ENCODE measurements at regions not wholly inside any gene's neighbourhood (a gene's known extent, or its start where the extent isn't known, plus 50 kb on each side); places are given as distances from the start of the nearest gene placed in this dataset.
A peak's percentile ranks its signal among the peaks of the same experiment; 100 is the strongest.

DNA sequence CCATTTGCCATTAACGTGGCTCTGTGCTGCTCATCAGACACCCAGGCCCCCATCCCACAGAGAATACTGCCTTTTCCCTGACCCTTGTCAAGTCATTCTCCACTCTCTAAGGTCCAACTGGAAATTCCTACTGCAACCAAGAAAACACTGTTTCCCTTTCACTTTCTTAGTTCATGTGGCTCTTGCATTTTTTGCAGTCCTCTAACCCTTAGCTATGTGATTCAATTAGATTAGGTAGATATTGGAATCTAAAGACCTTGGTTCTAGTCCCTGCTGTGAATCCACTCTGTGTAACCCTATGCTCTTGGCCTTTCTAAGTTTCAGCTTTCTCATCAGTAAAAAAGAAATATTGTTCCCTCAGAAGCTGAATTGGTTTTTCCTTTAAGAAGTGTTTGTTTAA lies 649.4 kb downstream of the CCDC171 start:
- no peak for DNase-seq
- no peaks in the 10 kb centered on the region for H3K4me1 ChIP-seq
- H3K27me3 ChIP-seq = no peaks in the 10 kb centered on the region
- intact Hi-C loops (cut with DNase I; ENCODE audit: low total_unique reads) = no loop called here
- H3K27ac ChIP-seq = no peak overlapping the region
- TF ChIP-seq POLR2A (IDR thresholded peaks at IDR 0.05) (no peak), CTCF (IDR thresholded peaks at IDR 0.05) (no peak)
- no peaks in the 10 kb centered on the region for H3K36me3 ChIP-seq
- no peak overlapping the region for H3K4me3 ChIP-seq
- no peaks in the 10 kb centered on the region for H3K9me3 ChIP-seq

DNA sequence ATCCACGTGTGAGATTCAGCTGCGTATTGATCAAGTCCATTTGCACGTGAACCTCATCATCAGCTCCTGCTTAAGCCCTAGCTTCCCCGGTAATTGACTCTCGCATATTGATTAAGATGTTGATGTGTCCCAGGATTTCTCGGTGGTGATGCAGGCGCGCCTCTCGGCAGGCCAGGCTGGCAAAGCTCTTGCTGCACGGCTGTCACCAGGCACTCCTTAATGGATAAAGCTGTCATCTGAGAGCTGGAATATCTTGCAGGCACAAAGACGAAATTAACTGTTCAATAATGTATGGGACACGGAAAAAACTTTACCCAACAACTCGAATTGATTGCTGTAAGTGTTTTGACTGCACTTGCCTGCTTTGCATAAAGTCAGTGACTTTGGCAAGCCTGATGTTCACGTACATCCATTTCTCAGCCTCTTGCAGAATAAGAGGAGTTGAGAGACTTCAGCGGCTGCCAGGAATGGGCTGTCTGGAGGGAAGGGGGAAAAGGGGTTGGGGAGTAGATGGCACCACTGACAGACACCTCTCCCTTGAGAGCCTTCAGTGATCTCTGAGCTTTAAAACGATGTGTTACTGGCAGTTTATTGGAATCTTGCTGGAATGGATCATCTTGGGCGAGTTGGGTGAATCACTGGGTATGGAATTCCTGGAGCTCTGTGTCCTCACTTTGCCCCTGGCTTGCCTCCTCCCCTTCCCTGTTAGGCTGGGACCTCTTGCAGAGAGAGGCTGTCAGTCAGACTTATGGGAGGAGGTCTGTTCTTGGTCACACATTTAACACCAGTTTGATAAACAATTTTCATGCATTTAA lies 650.3 kb downstream of the CCDC171 start:
- H3K9me3 ChIP-seq = no peaks in the 10 kb centered on the region
- H3K36me3 ChIP-seq = no peaks in the 10 kb centered on the region
- TF ChIP-seq CTCF (IDR thresholded peaks at IDR 0.05) (no peak), POLR2A (IDR thresholded peaks at IDR 0.05) (no peak)
- H3K4me3 ChIP-seq = no peak overlapping the region
- H3K27ac ChIP-seq = no peak overlapping the region
- H3K27me3 ChIP-seq = no peaks in the 10 kb centered on the region
- intact Hi-C loops (cut with DNase I; ENCODE audit: low total_unique reads) = no loop called here
- no peak for DNase-seq
- H3K4me1 ChIP-seq = no peaks in the 10 kb centered on the region

- H3K27ac ChIP-seq = no peak overlapping the region
- no peaks in the 10 kb centered on the region for H3K4me1 ChIP-seq
- intact Hi-C loops (cut with DNase I; ENCODE audit: low total_unique reads) = no loop called here
- H3K27me3 ChIP-seq = no peaks in the 10 kb centered on the region
- TF ChIP-seq POLR2A (IDR thresholded peaks at IDR 0.05) = no peak
- no peak for TF ChIP-seq CTCF (IDR thresholded peaks at IDR 0.05)
- no peaks in the 10 kb centered on the region for H3K36me3 ChIP-seq
- H3K9me3 ChIP-seq = no peaks in the 10 kb centered on the region
- DNase-seq = no peak
- no peak overlapping the region for H3K4me3 ChIP-seq
These were observed 651.1 kb downstream of the CCDC171 start for GRCh38 chr9:16203729-16204573.

DNA sequence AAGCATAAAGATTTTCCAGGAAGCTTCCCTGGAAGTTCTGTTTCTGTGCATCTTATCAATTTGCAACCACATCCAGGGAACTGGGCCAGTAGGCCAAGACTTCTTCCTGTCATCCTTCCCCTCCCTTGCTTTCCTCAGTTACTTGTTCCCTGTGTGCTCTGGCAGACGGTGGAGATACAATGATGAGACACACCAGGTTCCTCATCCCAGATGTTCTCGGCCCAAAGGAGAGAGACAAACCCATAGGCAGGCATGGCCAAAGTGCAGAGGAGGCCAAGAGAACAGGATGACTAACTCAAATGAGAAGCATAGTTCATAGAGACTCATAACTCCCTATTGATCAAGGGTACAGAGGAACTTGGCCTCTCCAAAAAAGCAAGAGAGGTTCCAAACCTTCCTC lies 652.6 kb downstream of the CCDC171 start:
- Histone ChIP-seq H3K9me3 (no peaks in the 10 kb centered on the region), H3K4me3 (no peak overlapping the region), H3K4me1 (no peaks in the 10 kb centered on the region), H3K27me3 (no peaks in the 10 kb centered on the region), H3K36me3 (no peaks in the 10 kb centered on the region), H3K27ac (no peak overlapping the region)
- DNase-seq = no peak
- intact Hi-C loops (cut with DNase I; ENCODE audit: low total_unique reads) = no loop called here
- TF ChIP-seq CTCF (IDR thresholded peaks at IDR 0.05) (no peak), POLR2A (IDR thresholded peaks at IDR 0.05) (no peak)

GRCh38 chr9:16206518-16206917 lies 653.7 kb downstream of the CCDC171 start:
- intact Hi-C loops (cut with DNase I; ENCODE audit: low total_unique reads) = no loop called here
- no peak for DNase-seq
- Histone ChIP-seq H3K27ac (peak overlapping the region; percentile 63 to 69), H3K36me3 (no peaks in the 10 kb centered on the region), H3K9me3 (no peaks in the 10 kb centered on the region), H3K4me3 (no peak overlapping the region), H3K4me1 (no peaks in the 10 kb centered on the region), H3K27me3 (no peaks in the 10 kb centered on the region)
- no peak for TF ChIP-seq POLR2A (IDR thresholded peaks at IDR 0.05)
- no peak for TF ChIP-seq CTCF (IDR thresholded peaks at IDR 0.05)
